Astrocyte (in vitro differentiated cells and primary cell): ENCODE measurements at regions not wholly inside any gene's neighbourhood (a gene's known extent, or its start where the extent isn't known, plus 50 kb on each side); places are given as distances from the start of the nearest gene placed in this dataset.

Experiments
- EZH2 ChIP-seq: IDR thresholded peaks from 2 replicates; pipeline ENCODE4 v1.6.1; 2012; ENCODE audit warnings: mild to moderate bottlenecking, low read length, inconsistent platforms; ENCODE audit not compliant: insufficient read depth
- TF ChIP-seq, protein P1 (sequence below): IDR thresholded peaks from 2 replicates; pipeline ENCODE4 v1.5.1; 2011; ENCODE audit warnings: low read depth, mild to moderate bottlenecking, inconsistent platforms, low read length, moderate library complexity; ENCODE audit not compliant: insufficient read depth

GRCh38 chr1:68745451-68745850 lies 248.6 kb upstream of the DEPDC1 start:
- TF ChIP-seq, protein P1, sequence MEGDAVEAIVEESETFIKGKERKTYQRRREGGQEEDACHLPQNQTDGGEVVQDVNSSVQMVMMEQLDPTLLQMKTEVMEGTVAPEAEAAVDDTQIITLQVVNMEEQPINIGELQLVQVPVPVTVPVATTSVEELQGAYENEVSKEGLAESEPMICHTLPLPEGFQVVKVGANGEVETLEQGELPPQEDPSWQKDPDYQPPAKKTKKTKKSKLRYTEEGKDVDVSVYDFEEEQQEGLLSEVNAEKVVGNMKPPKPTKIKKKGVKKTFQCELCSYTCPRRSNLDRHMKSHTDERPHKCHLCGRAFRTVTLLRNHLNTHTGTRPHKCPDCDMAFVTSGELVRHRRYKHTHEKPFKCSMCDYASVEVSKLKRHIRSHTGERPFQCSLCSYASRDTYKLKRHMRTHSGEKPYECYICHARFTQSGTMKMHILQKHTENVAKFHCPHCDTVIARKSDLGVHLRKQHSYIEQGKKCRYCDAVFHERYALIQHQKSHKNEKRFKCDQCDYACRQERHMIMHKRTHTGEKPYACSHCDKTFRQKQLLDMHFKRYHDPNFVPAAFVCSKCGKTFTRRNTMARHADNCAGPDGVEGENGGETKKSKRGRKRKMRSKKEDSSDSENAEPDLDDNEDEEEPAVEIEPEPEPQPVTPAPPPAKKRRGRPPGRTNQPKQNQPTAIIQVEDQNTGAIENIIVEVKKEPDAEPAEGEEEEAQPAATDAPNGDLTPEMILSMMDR: no peak
- TF ChIP-seq EZH2: no peak
